Lower leg skin (tissue), 3 donors: ENCODE measurements at regions not wholly inside any gene's neighbourhood (a gene's known extent, or its start where the extent isn't known, plus 50 kb on each side); places are given as distances from the start of the nearest gene placed in this dataset.

Experiments
- CTCF ChIP-seq, 3 donors: fragments of 450-650 bp; IDR thresholded peaks; one replicate each; pipeline ENCODE4 v1.5.1; 2016; ENCODE audit warnings: antibody characterized with exemption in 3 of 3, mild to moderate bottlenecking in 3 of 3, moderate library complexity in 2 of 3
- POLR2A ChIP-seq, 2 donors: fragments of 450-650 bp; IDR thresholded peaks; one replicate each; pipeline ENCODE4 v1.6.1; 2016 to 2017; ENCODE audit warnings: antibody characterized with exemption in 2 of 2, mild to moderate bottlenecking in 1 of 2, moderate library complexity in 1 of 2

- TF ChIP-seq POLR2A (IDR thresholded peaks at IDR 0.05) (no peak), CTCF (IDR thresholded peaks at IDR 0.05) (no peak)
Observed at GRCh38 chr7:33711231-33712019, 193.9 kb upstream of the BMPER start.
